ENCODE measurements at regions not wholly inside any gene's neighbourhood (a gene's known extent, or its start where the extent isn't known, plus 50 kb on each side); places are given as distances from the start of the nearest gene placed in this dataset.

GRCh38 chr11:109869536-109869935 lies 223.7 kb upstream of the ZC3H12C start:
- H3K27ac ChIP-seq (ENCODE audit: low read depth, low read length): no peak overlapping the region
- H3K79me2 ChIP-seq (ENCODE audit: control insufficient read depth, insufficient read depth, low read length, unreplicated experiment): no peaks in the 10 kb centered on the region
- H3K4me3 ChIP-seq (ENCODE audit: low read depth, low read length): no peak overlapping the region
- peaks cover 9% of the 10 kb centered on the region for H3K4me1 ChIP-seq (ENCODE audit: control insufficient read depth, insufficient read depth, low read length, unreplicated experiment)
- no peaks in the 10 kb centered on the region for H3K36me3 ChIP-seq (ENCODE audit: insufficient read depth, low read length)
- no peaks in the 10 kb centered on the region for H3K27me3 ChIP-seq (ENCODE audit: insufficient read depth, low read length)
- H2AFZ ChIP-seq (ENCODE audit: low read length, unreplicated experiment): no peak overlapping the region

- Histone ChIP-seq H3K27ac (ENCODE audit: low read depth, low read length) (no peak overlapping the region), H3K27me3 (ENCODE audit: insufficient read depth, low read length) (no peaks in the 10 kb centered on the region), H3K4me1 (ENCODE audit: control insufficient read depth, insufficient read depth, low read length, unreplicated experiment) (peaks cover 1% of the 10 kb centered on the region), H3K4me3 (ENCODE audit: low read depth, low read length) (no peak overlapping the region), H3K79me2 (ENCODE audit: control insufficient read depth, insufficient read depth, low read length, unreplicated experiment) (no peaks in the 10 kb centered on the region), H3K36me3 (ENCODE audit: insufficient read depth, low read length) (no peaks in the 10 kb centered on the region), H2AFZ (ENCODE audit: low read length, unreplicated experiment) (no peak overlapping the region)
Measured at GRCh38 chr11:109870297-109870696, 222.9 kb upstream of the ZC3H12C start.

- H3K27ac ChIP-seq (ENCODE audit: low read depth, low read length): no peak overlapping the region
- no peaks in the 10 kb centered on the region for H3K36me3 ChIP-seq (ENCODE audit: insufficient read depth, low read length)
- H3K27me3 ChIP-seq (ENCODE audit: insufficient read depth, low read length): 0 out of 2 replicates have a peak, but pooled peaks cover 3% of the 10 kb centered on the region
- H3K4me3 ChIP-seq (ENCODE audit: low read depth, low read length): no peak overlapping the region
- no peaks in the 10 kb centered on the region for H3K79me2 ChIP-seq (ENCODE audit: control insufficient read depth, insufficient read depth, low read length, unreplicated experiment)
- H3K4me1 ChIP-seq (ENCODE audit: control insufficient read depth, insufficient read depth, low read length, unreplicated experiment): no peaks in the 10 kb centered on the region
- no peak overlapping the region for H2AFZ ChIP-seq (ENCODE audit: low read length, unreplicated experiment)
Measured at GRCh38 chr11:109877043-109877442, 216.1 kb upstream of the ZC3H12C start.

- no peaks in the 10 kb centered on the region for H3K4me1 ChIP-seq (ENCODE audit: control insufficient read depth, insufficient read depth, low read length, unreplicated experiment)
- H3K27me3 ChIP-seq (ENCODE audit: insufficient read depth, low read length): peaks cover 19% of the 10 kb centered on the region; the same call in 1 of the 2 replicates
- no peak overlapping the region for H3K4me3 ChIP-seq (ENCODE audit: low read depth, low read length)
- no peaks in the 10 kb centered on the region for H3K79me2 ChIP-seq (ENCODE audit: control insufficient read depth, insufficient read depth, low read length, unreplicated experiment)
- no peak overlapping the region for H3K27ac ChIP-seq (ENCODE audit: low read depth, low read length)
- no peaks in the 10 kb centered on the region for H3K36me3 ChIP-seq (ENCODE audit: insufficient read depth, low read length)
- no peak overlapping the region for H2AFZ ChIP-seq (ENCODE audit: low read length, unreplicated experiment)
Measured at GRCh38 chr11:109884501-109884900, 208.7 kb upstream of the ZC3H12C start.

GRCh38 chr11:109885006-109885405 lies 208.2 kb upstream of the ZC3H12C start:
- H2AFZ ChIP-seq (ENCODE audit: low read length, unreplicated experiment): peak overlapping the region; percentile 34
- H3K27me3 ChIP-seq (ENCODE audit: insufficient read depth, low read length): peaks cover 19% of the 10 kb centered on the region; the same call in 1 of the 2 replicates
- H3K36me3 ChIP-seq (ENCODE audit: insufficient read depth, low read length): no peaks in the 10 kb centered on the region
- no peak overlapping the region for H3K27ac ChIP-seq (ENCODE audit: low read depth, low read length)
- no peaks in the 10 kb centered on the region for H3K4me1 ChIP-seq (ENCODE audit: control insufficient read depth, insufficient read depth, low read length, unreplicated experiment)
- no peak overlapping the region for H3K4me3 ChIP-seq (ENCODE audit: low read depth, low read length)
- no peaks in the 10 kb centered on the region for H3K79me2 ChIP-seq (ENCODE audit: control insufficient read depth, insufficient read depth, low read length, unreplicated experiment)

- Histone ChIP-seq H3K4me3 (ENCODE audit: low read depth, low read length) (no peak overlapping the region), H3K36me3 (ENCODE audit: insufficient read depth, low read length) (no peaks in the 10 kb centered on the region), H3K27ac (ENCODE audit: low read depth, low read length) (no peak overlapping the region), H2AFZ (ENCODE audit: low read length, unreplicated experiment) (no peak overlapping the region), H3K4me1 (ENCODE audit: control insufficient read depth, insufficient read depth, low read length, unreplicated experiment) (no peaks in the 10 kb centered on the region), H3K79me2 (ENCODE audit: control insufficient read depth, insufficient read depth, low read length, unreplicated experiment) (no peaks in the 10 kb centered on the region), H3K27me3 (ENCODE audit: insufficient read depth, low read length) (no peaks in the 10 kb centered on the region)
Measured at GRCh38 chr11:109892321-109892794, 200.8 kb upstream of the ZC3H12C start.

- H3K4me1 ChIP-seq (ENCODE audit: control insufficient read depth, insufficient read depth, low read length, unreplicated experiment): no peaks in the 10 kb centered on the region
- H2AFZ ChIP-seq (ENCODE audit: low read length, unreplicated experiment): peak overlapping the region; percentile 18
- no peaks in the 10 kb centered on the region for H3K79me2 ChIP-seq (ENCODE audit: control insufficient read depth, insufficient read depth, low read length, unreplicated experiment)
- H3K4me3 ChIP-seq (ENCODE audit: low read depth, low read length): no peak overlapping the region
- H3K36me3 ChIP-seq (ENCODE audit: insufficient read depth, low read length): 0 out of 2 replicates have a peak, but pooled peaks cover 4% of the 10 kb centered on the region
- no peaks in the 10 kb centered on the region for H3K27me3 ChIP-seq (ENCODE audit: insufficient read depth, low read length)
- no peak overlapping the region for H3K27ac ChIP-seq (ENCODE audit: low read depth, low read length)
Measured at GRCh38 chr11:109894242-109894641, 198.9 kb upstream of the ZC3H12C start.

GRCh38 chr11:109898592-109898991 lies 194.6 kb upstream of the ZC3H12C start:
- no peak overlapping the region for H3K27ac ChIP-seq (ENCODE audit: low read depth, low read length)
- H3K4me1 ChIP-seq (ENCODE audit: control insufficient read depth, insufficient read depth, low read length, unreplicated experiment): no peaks in the 10 kb centered on the region
- no peak overlapping the region for H3K4me3 ChIP-seq (ENCODE audit: low read depth, low read length)
- H3K27me3 ChIP-seq (ENCODE audit: insufficient read depth, low read length): no peaks in the 10 kb centered on the region
- H3K36me3 ChIP-seq (ENCODE audit: insufficient read depth, low read length): 0 out of 2 replicates have a peak, but pooled peaks cover 4% of the 10 kb centered on the region
- no peak overlapping the region for H2AFZ ChIP-seq (ENCODE audit: low read length, unreplicated experiment)
- no peaks in the 10 kb centered on the region for H3K79me2 ChIP-seq (ENCODE audit: control insufficient read depth, insufficient read depth, low read length, unreplicated experiment)

GRCh38 chr11:109902764-109903433 lies 190.3 kb upstream of the ZC3H12C start:
- H3K36me3 ChIP-seq (ENCODE audit: insufficient read depth, low read length): 0 out of 2 replicates have a peak, but pooled peaks cover 4% of the 10 kb centered on the region
- no peaks in the 10 kb centered on the region for H3K4me1 ChIP-seq (ENCODE audit: control insufficient read depth, insufficient read depth, low read length, unreplicated experiment)
- no peak overlapping the region for H3K4me3 ChIP-seq (ENCODE audit: low read depth, low read length)
- no peaks in the 10 kb centered on the region for H3K79me2 ChIP-seq (ENCODE audit: control insufficient read depth, insufficient read depth, low read length, unreplicated experiment)
- no peaks in the 10 kb centered on the region for H3K27me3 ChIP-seq (ENCODE audit: insufficient read depth, low read length)
- no peak overlapping the region for H2AFZ ChIP-seq (ENCODE audit: low read length, unreplicated experiment)
- no peak overlapping the region for H3K27ac ChIP-seq (ENCODE audit: low read depth, low read length)

- no peak overlapping the region for H3K27ac ChIP-seq (ENCODE audit: low read depth, low read length)
- H2AFZ ChIP-seq (ENCODE audit: low read length, unreplicated experiment): no peak overlapping the region
- H3K4me1 ChIP-seq (ENCODE audit: control insufficient read depth, insufficient read depth, low read length, unreplicated experiment): peaks cover 23% of the 10 kb centered on the region
- H3K79me2 ChIP-seq (ENCODE audit: control insufficient read depth, insufficient read depth, low read length, unreplicated experiment): no peaks in the 10 kb centered on the region
- H3K27me3 ChIP-seq (ENCODE audit: insufficient read depth, low read length): no peaks in the 10 kb centered on the region
- H3K4me3 ChIP-seq (ENCODE audit: low read depth, low read length): no peak overlapping the region
- no peaks in the 10 kb centered on the region for H3K36me3 ChIP-seq (ENCODE audit: insufficient read depth, low read length)
Measured at GRCh38 chr11:109911488-109911887, 181.7 kb upstream of the ZC3H12C start.

- Histone ChIP-seq H3K27me3 (ENCODE audit: insufficient read depth, low read length) (no peaks in the 10 kb centered on the region), H3K79me2 (ENCODE audit: control insufficient read depth, insufficient read depth, low read length, unreplicated experiment) (no peaks in the 10 kb centered on the region), H3K36me3 (ENCODE audit: insufficient read depth, low read length) (no peaks in the 10 kb centered on the region), H3K4me3 (ENCODE audit: low read depth, low read length) (no peak overlapping the region), H3K4me1 (ENCODE audit: control insufficient read depth, insufficient read depth, low read length, unreplicated experiment) (peaks cover 23% of the 10 kb centered on the region), H3K27ac (ENCODE audit: low read depth, low read length) (no peak overlapping the region), H2AFZ (ENCODE audit: low read length, unreplicated experiment) (no peak overlapping the region)
Measured at GRCh38 chr11:109914038-109914437, 179.2 kb upstream of the ZC3H12C start.

Data from ACC112 (cell line).